Suprapubic skin (tissue), 4 donors: ENCODE measurements at regions not wholly inside any gene's neighbourhood (a gene's known extent, or its start where the extent isn't known, plus 50 kb on each side); places are given as distances from the start of the nearest gene placed in this dataset.

ENCODE experiments used
- DNase-seq, 2 donors: peaks; one replicate each; pipeline ENCODE4 v3.0.0-alpha.2; 2019; ENCODE audit warnings: low spot score in 2 of 2
- H3K27ac ChIP-seq: fragments of 200-600 bp; sonication (generic); one replicate; pipeline ENCODE4 v1.5.1; 2019
- H3K27me3 ChIP-seq: fragments of 200-600 bp; sonication (generic); one replicate; pipeline ENCODE4 v1.5.1; 2019
- H3K36me3 ChIP-seq: fragments of 200-600 bp; sonication (generic); one replicate; pipeline ENCODE4 v1.5.1; 2019
- H3K4me1 ChIP-seq: fragments of 200-600 bp; sonication (generic); one replicate; pipeline ENCODE4 v1.5.1; 2019
- H3K4me3 ChIP-seq: fragments of 200-600 bp; sonication (generic); one replicate; pipeline ENCODE4 v1.5.1; 2019; ENCODE audit warnings: mild to moderate bottlenecking
- H3K9me3 ChIP-seq: fragments of 200-600 bp; sonication (generic); one replicate; pipeline ENCODE4 v1.5.1; 2019
- EP300 ChIP-seq: sonication (generic); formaldehyde crosslinking; IDR thresholded peaks from one replicate; pipeline ENCODE4 v1.6.1; 2017; ENCODE audit warnings: antibody characterized with exemption
- POLR2A ChIP-seq, 2 donors: fragments of 450-650 bp; IDR thresholded peaks; one replicate each; pipeline ENCODE4 v1.6.1; 2017; ENCODE audit warnings: antibody characterized with exemption in 2 of 2, mild to moderate bottlenecking in 2 of 2, moderate library complexity in 2 of 2
- POLR2AphosphoS5 ChIP-seq, 3 donors: sonication (generic); formaldehyde crosslinking; IDR thresholded peaks; one replicate each; pipeline ENCODE4 v1.6.1; 2017; ENCODE audit warnings: antibody characterized with exemption in 3 of 3
- WGBS: methylation state at CpG from one replicate; pipeline ENCODE4 v1.1.5; 2018; 5-methylcytosine and 5-hydroxymethylcytosine counted together
- TF ChIP-seq, protein P1 (sequence below), 2 donors: fragments of 200-600 bp in 1 of 2; fragments of 450-650 bp in 1 of 2; sonication (generic) in 1 of 2; IDR thresholded peaks; one replicate each; pipeline ENCODE4 v1.5.1; 2016 to 2019; ENCODE audit warnings: antibody characterized with exemption in 2 of 2, mild to moderate bottlenecking in 1 of 2, moderate library complexity in 1 of 2

- DNase-seq: no peak
- TF ChIP-seq, protein P1, sequence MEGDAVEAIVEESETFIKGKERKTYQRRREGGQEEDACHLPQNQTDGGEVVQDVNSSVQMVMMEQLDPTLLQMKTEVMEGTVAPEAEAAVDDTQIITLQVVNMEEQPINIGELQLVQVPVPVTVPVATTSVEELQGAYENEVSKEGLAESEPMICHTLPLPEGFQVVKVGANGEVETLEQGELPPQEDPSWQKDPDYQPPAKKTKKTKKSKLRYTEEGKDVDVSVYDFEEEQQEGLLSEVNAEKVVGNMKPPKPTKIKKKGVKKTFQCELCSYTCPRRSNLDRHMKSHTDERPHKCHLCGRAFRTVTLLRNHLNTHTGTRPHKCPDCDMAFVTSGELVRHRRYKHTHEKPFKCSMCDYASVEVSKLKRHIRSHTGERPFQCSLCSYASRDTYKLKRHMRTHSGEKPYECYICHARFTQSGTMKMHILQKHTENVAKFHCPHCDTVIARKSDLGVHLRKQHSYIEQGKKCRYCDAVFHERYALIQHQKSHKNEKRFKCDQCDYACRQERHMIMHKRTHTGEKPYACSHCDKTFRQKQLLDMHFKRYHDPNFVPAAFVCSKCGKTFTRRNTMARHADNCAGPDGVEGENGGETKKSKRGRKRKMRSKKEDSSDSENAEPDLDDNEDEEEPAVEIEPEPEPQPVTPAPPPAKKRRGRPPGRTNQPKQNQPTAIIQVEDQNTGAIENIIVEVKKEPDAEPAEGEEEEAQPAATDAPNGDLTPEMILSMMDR (IDR thresholded peaks at IDR 0.05): no peak
- TF ChIP-seq POLR2AphosphoS5 (IDR thresholded peaks at IDR 0.05) (no peak), POLR2A (IDR thresholded peaks at IDR 0.05) (no peak), EP300 (no peak)
- no peaks in the 10 kb centered on the region for H3K36me3 ChIP-seq
- H3K4me3 ChIP-seq: no peak overlapping the region
- no peaks in the 10 kb centered on the region for H3K27me3 ChIP-seq
- no peaks in the 10 kb centered on the region for H3K4me1 ChIP-seq
- H3K27ac ChIP-seq: no peak overlapping the region
- WGBS: 69% methylated on average over 1 of the region's 1 CpG
- no peaks in the 10 kb centered on the region for H3K9me3 ChIP-seq
These were observed 107.5 kb upstream of the CPNE8 start for GRCh38 chr12:39012870-39013269.

DNA sequence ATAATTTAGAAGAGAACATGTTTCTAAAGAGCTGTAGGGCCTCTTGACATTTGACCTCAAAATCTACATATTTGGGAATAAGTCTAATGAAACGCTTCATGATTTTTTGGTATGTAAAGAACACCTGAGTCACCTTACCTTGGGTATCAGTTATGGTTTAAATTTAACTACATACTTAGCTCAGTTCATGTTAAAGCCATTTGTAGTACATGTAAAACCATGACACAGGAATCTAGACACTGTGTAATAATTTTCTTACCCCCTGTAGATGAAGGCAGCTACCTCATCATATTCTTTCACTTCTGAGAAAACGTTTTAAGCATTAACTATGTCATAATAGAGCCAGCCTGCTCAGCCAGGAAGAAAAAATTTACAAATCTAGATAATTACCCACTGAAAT lies 105.8 kb upstream of the CPNE8 start:
- H3K27me3 ChIP-seq: no peaks in the 10 kb centered on the region
- TF ChIP-seq POLR2A (IDR thresholded peaks at IDR 0.05) (no peak), POLR2AphosphoS5 (IDR thresholded peaks at IDR 0.05) (no peak), EP300 (no peak)
- TF ChIP-seq, protein P1 (IDR thresholded peaks at IDR 0.05): no peak
- no peaks in the 10 kb centered on the region for H3K4me1 ChIP-seq
- H3K36me3 ChIP-seq: no peaks in the 10 kb centered on the region
- no peak overlapping the region for H3K27ac ChIP-seq
- no peaks in the 10 kb centered on the region for H3K9me3 ChIP-seq
- WGBS: 56% methylated on average over 2 of the region's 2 CpGs
- H3K4me3 ChIP-seq: no peak overlapping the region
- DNase-seq: no peak

- Histone ChIP-seq H3K27ac (no peak overlapping the region), H3K4me3 (no peak overlapping the region), H3K36me3 (no peaks in the 10 kb centered on the region), H3K4me1 (no peaks in the 10 kb centered on the region), H3K9me3 (no peaks in the 10 kb centered on the region), H3K27me3 (no peaks in the 10 kb centered on the region)
- TF ChIP-seq POLR2A (IDR thresholded peaks at IDR 0.05) (no peak), EP300 (no peak), POLR2AphosphoS5 (IDR thresholded peaks at IDR 0.05) (no peak)
- TF ChIP-seq, protein P1 (IDR thresholded peaks at IDR 0.05): no peak
- no peak for DNase-seq
- 68% methylated on average over 1 of the region's 1 CpG for WGBS
These were observed 105.0 kb upstream of the CPNE8 start for GRCh38 chr12:39010406-39010805.

DNA sequence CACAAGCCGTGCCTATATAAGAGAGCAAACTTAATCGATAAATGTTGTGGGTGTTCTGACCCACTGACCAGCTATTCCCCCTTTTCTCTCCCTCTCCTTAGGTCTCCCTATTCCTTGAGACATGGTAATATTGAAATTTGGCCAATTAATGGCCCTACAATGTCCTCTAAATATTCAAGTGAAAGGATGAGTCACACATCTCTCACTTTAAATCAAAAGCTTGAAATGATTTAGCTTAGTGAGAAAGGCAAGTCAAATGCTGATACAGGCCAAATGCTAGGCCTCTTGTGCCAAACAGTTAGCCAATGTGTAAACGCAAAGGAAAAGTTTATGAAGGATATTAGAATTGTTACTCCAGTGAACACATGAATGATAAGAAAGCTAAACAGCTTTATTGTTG lies 102.2 kb upstream of the CPNE8 start:
- Histone ChIP-seq H3K27me3 (no peaks in the 10 kb centered on the region), H3K4me1 (no peaks in the 10 kb centered on the region), H3K4me3 (no peak overlapping the region), H3K9me3 (no peaks in the 10 kb centered on the region), H3K27ac (no peak overlapping the region), H3K36me3 (no peaks in the 10 kb centered on the region)
- no peak for DNase-seq
- WGBS: 89% methylated on average over 3 of the region's 3 CpGs
- no peak for TF ChIP-seq EP300
- TF ChIP-seq POLR2AphosphoS5 (IDR thresholded peaks at IDR 0.05): no peak
- TF ChIP-seq, protein P1 (IDR thresholded peaks at IDR 0.05): no peak
- no peak for TF ChIP-seq POLR2A (IDR thresholded peaks at IDR 0.05)

- Histone ChIP-seq H3K4me1 (no peaks in the 10 kb centered on the region), H3K36me3 (no peaks in the 10 kb centered on the region), H3K27me3 (no peaks in the 10 kb centered on the region), H3K9me3 (no peaks in the 10 kb centered on the region), H3K4me3 (no peak overlapping the region), H3K27ac (no peak overlapping the region)
- 77% methylated on average over 2 of the region's 2 CpGs for WGBS
- DNase-seq: no peak
- TF ChIP-seq POLR2A (IDR thresholded peaks at IDR 0.05): no peak
- TF ChIP-seq POLR2AphosphoS5 (IDR thresholded peaks at IDR 0.05): no peak
- TF ChIP-seq EP300: no peak
- TF ChIP-seq, protein P1 (IDR thresholded peaks at IDR 0.05): no peak
These were observed 100.9 kb upstream of the CPNE8 start for GRCh38 chr12:39006286-39006685.
